ENCODE measurements at regions not wholly inside any gene's neighbourhood (a gene's known extent, or its start where the extent isn't known, plus 50 kb on each side); places are given as distances from the start of the nearest gene placed in this dataset.

- TF ChIP-seq, protein P1, sequence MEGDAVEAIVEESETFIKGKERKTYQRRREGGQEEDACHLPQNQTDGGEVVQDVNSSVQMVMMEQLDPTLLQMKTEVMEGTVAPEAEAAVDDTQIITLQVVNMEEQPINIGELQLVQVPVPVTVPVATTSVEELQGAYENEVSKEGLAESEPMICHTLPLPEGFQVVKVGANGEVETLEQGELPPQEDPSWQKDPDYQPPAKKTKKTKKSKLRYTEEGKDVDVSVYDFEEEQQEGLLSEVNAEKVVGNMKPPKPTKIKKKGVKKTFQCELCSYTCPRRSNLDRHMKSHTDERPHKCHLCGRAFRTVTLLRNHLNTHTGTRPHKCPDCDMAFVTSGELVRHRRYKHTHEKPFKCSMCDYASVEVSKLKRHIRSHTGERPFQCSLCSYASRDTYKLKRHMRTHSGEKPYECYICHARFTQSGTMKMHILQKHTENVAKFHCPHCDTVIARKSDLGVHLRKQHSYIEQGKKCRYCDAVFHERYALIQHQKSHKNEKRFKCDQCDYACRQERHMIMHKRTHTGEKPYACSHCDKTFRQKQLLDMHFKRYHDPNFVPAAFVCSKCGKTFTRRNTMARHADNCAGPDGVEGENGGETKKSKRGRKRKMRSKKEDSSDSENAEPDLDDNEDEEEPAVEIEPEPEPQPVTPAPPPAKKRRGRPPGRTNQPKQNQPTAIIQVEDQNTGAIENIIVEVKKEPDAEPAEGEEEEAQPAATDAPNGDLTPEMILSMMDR (IDR thresholded peaks at IDR 0.05): no peak
- TF ChIP-seq EP300 (IDR thresholded peaks at IDR 0.05): no peak
- no peak for TF ChIP-seq POLR2A (IDR thresholded peaks at IDR 0.05)
- TF ChIP-seq POLR2AphosphoS5 (IDR thresholded peaks at IDR 0.05): no peak
Observed at GRCh38 chr6:4270776-4271175, 135.4 kb upstream of the ECI2 start.

Data from stomach (tissue), 4 donors.